DMS153 treated with DMSO at 0.1 percent for 48 hours (cell line): ENCODE measurements at regions not wholly inside any gene's neighbourhood (a gene's known extent, or its start where the extent isn't known, plus 50 kb on each side); places are given as distances from the start of the nearest gene placed in this dataset.
"Not testable (repeated sequence)": the region's sequence is repeated elsewhere in the genome, so short reads cannot be mapped to it uniquely, and the experiment has no call there.

Source experiments
- DNase-seq: peaks from one replicate; lab custom pipeline; 2025; ENCODE audit not compliant: unreplicated experiment; lab: John Stamatoyannopoulos, UW

GRCh38 chr1:187790724-187791123, 962.0 kb downstream of the PLA2G4A start:
- no peak for DNase-seq

GRCh38 chr1:187794561-187794960, 965.8 kb downstream of the PLA2G4A start:
- DNase-seq, result peak; percentile 35

- no peak for DNase-seq
Observed at GRCh38 chr1:187809549-187809948, 980.8 kb downstream of the PLA2G4A start.

- DNase-seq, result no peak
Observed at GRCh38 chr1:187816646-187817045, 987.9 kb downstream of the PLA2G4A start.

- DNase-seq, result no peak
Observed at GRCh38 chr1:187817782-187818181, 989.0 kb downstream of the PLA2G4A start.

- no peak for DNase-seq
Observed at GRCh38 chr1:187819086-187819485, 990.3 kb downstream of the PLA2G4A start.

- DNase-seq, result no peak
Observed at GRCh38 chr1:187836557-187836956, 1007.8 kb downstream of the PLA2G4A start.

- no peak for DNase-seq
Observed at GRCh38 chr1:187837787-187838186, 1009.0 kb downstream of the PLA2G4A start.

GRCh38 chr1:187838335-187839293, 1009.9 kb downstream of the PLA2G4A start:
- no peak for DNase-seq

GRCh38 chr1:187839873-187840272, 1011.1 kb downstream of the PLA2G4A start:
- no peak for DNase-seq

GRCh38 chr1:187840557-187840956, 1011.8 kb downstream of the PLA2G4A start:
- no peak for DNase-seq

GRCh38 chr1:187842406-187843165, 1013.8 kb downstream of the PLA2G4A start:
- DNase-seq, result no peak

GRCh38 chr1:187844313-187844712, 1015.6 kb downstream of the PLA2G4A start:
- no peak for DNase-seq

- DNase-seq, result no peak
Observed at GRCh38 chr1:187847531-187847930, 1018.8 kb downstream of the PLA2G4A start.

- no peak for DNase-seq
Observed at GRCh38 chr1:187848321-187848720, 1019.6 kb downstream of the PLA2G4A start.

GRCh38 chr1:187850146-187850545, 1021.4 kb downstream of the PLA2G4A start:
- DNase-seq, result not testable (repeated sequence)

- DNase-seq, result no peak
Observed at GRCh38 chr1:187853505-187853904, 1024.8 kb downstream of the PLA2G4A start.

GRCh38 chr1:187854457-187854856, 1025.7 kb downstream of the PLA2G4A start:
- DNase-seq, result no peak

GRCh38 chr1:187862506-187862905, 1033.8 kb downstream of the PLA2G4A start:
- no peak for DNase-seq

GRCh38 chr1:187870552-187870951, 1041.8 kb downstream of the PLA2G4A start:
- no peak for DNase-seq

- DNase-seq, result peak; percentile 16
Observed at GRCh38 chr1:187871177-187871845, 1042.6 kb downstream of the PLA2G4A start.
